SHP77 (cell line): ENCODE measurements at regions not wholly inside any gene's neighbourhood (a gene's known extent, or its start where the extent isn't known, plus 50 kb on each side); places are given as distances from the start of the nearest gene placed in this dataset.
"Not testable (repeated sequence)": the region's sequence is repeated elsewhere in the genome, so short reads cannot be mapped to it uniquely, and the experiment has no call there.

Experiments
- DNase-seq, 2 experiments: peaks; one replicate each; lab custom pipeline; 2025; lab: John Stamatoyannopoulos, UW

- no peak for DNase-seq
These were observed 97.1 kb downstream of the PLPPR4 start for GRCh38 chr1:99361406-99361805.

GRCh38 chr1:99363531-99363930, 99.2 kb downstream of the PLPPR4 start:
- DNase-seq, result no peak

- no peak for DNase-seq
These were observed 100.8 kb downstream of the PLPPR4 start for GRCh38 chr1:99365141-99365540.

- no peak for DNase-seq
These were observed 101.3 kb downstream of the PLPPR4 start for GRCh38 chr1:99365545-99365944.

- DNase-seq, result no peak
These were observed 104.9 kb downstream of the PLPPR4 start for GRCh38 chr1:99369154-99369553.

- no peak for DNase-seq
These were observed 106.2 kb downstream of the PLPPR4 start for GRCh38 chr1:99370476-99370875.

- no peak for DNase-seq
These were observed 107.1 kb downstream of the PLPPR4 start for GRCh38 chr1:99371413-99371812.

GRCh38 chr1:99374109-99374508, 109.8 kb downstream of the PLPPR4 start:
- DNase-seq, result no peak

- DNase-seq, result not testable (repeated sequence)
These were observed 110.4 kb downstream of the PLPPR4 start for GRCh38 chr1:99374693-99375092.

GRCh38 chr1:99384021-99384420, 119.7 kb downstream of the PLPPR4 start:
- DNase-seq, result no peak

- no peak for DNase-seq
These were observed 121.6 kb downstream of the PLPPR4 start for GRCh38 chr1:99385852-99386251.

GRCh38 chr1:99396389-99396788, 132.1 kb downstream of the PLPPR4 start:
- no peak for DNase-seq

- no peak for DNase-seq
These were observed 132.7 kb downstream of the PLPPR4 start for GRCh38 chr1:99397029-99397428.

GRCh38 chr1:99397863-99398262, 133.6 kb downstream of the PLPPR4 start:
- no peak for DNase-seq

- DNase-seq, result not testable (repeated sequence)
These were observed 137.3 kb downstream of the PLPPR4 start for GRCh38 chr1:99401556-99401955.

GRCh38 chr1:99404399-99404798, 140.1 kb downstream of the PLPPR4 start:
- not testable (repeated sequence) for DNase-seq

GRCh38 chr1:99405325-99405724, 141.0 kb downstream of the PLPPR4 start:
- DNase-seq, result peak in 1 of 2 experiments; percentile 48

GRCh38 chr1:99407018-99407417, 142.7 kb downstream of the PLPPR4 start:
- no peak for DNase-seq

GRCh38 chr1:99424087-99424486, 159.8 kb downstream of the PLPPR4 start:
- no peak for DNase-seq

- no peak for DNase-seq
These were observed 165.5 kb downstream of the PLPPR4 start for GRCh38 chr1:99429754-99430153.

- DNase-seq, result no peak
These were observed 174.5 kb downstream of the PLPPR4 start for GRCh38 chr1:99438656-99439230.

- DNase-seq, result no peak
These were observed 175.3 kb downstream of the PLPPR4 start for GRCh38 chr1:99439433-99440075.

- no peak for DNase-seq
These were observed 177.2 kb downstream of the PLPPR4 start for GRCh38 chr1:99441299-99442095.
